Mesendoderm (in vitro differentiated cells): ENCODE measurements at regions not wholly inside any gene's neighbourhood (a gene's known extent, or its start where the extent isn't known, plus 50 kb on each side); places are given as distances from the start of the nearest gene placed in this dataset.

Source experiments
- DNase-seq: peaks from one replicate; pipeline ENCODE4 v3.0.0; 2013
- H2AK5ac ChIP-seq: 2 replicates; pipeline ENCODE4 v1.6.1; 2013; ENCODE audit warnings: low read length, inconsistent platforms
- H2BK120ac ChIP-seq: 2 replicates; pipeline ENCODE4 v1.6.1; 2013; ENCODE audit warnings: low read depth, mild to moderate bottlenecking, low read length, moderate library complexity, mixed read lengths
- H2BK15ac ChIP-seq: replicated peaks from 2 replicates; pipeline ENCODE4 v1.6.1; 2013; ENCODE audit warnings: low read depth, mild to moderate bottlenecking, moderate library complexity
- H2BK5ac ChIP-seq: 2 replicates; pipeline ENCODE4 v1.6.1; 2013; ENCODE audit warnings: low read length, inconsistent platforms
- H3K18ac ChIP-seq: 2 replicates; pipeline ENCODE4 v1.6.1; 2013; ENCODE audit warnings: mild to moderate bottlenecking, low read length, mixed read lengths
- H3K23ac ChIP-seq: one replicate; pipeline ENCODE4 v1.6.1; 2013; ENCODE audit warnings: low read length
- H3K27ac ChIP-seq: 2 replicates; pipeline ENCODE4 v1.5.1; 2013; ENCODE audit warnings: low read depth, mild to moderate bottlenecking, inconsistent platforms, low read length, moderate library complexity
- H3K27me3 ChIP-seq: 2 replicates; pipeline ENCODE4 v1.6.1; 2013; ENCODE audit warnings: low read length, control low read depth, mild to moderate bottlenecking, inconsistent platforms; ENCODE audit not compliant: insufficient read depth, poor library complexity
- H3K36me3 ChIP-seq: 2 replicates; pipeline ENCODE4 v1.6.1; 2013; ENCODE audit warnings: low read length, inconsistent platforms; ENCODE audit not compliant: control insufficient read depth, insufficient read depth
- H3K4ac ChIP-seq: one replicate; pipeline ENCODE4 v1.6.1; 2013; ENCODE audit warnings: low read depth, mild to moderate bottlenecking, low read length, moderate library complexity
- H3K4me1 ChIP-seq: 2 replicates; pipeline ENCODE4 v1.6.1; 2013; ENCODE audit warnings: low read depth, low read length, inconsistent platforms; ENCODE audit not compliant: control insufficient read depth
- H3K4me2 ChIP-seq: 2 replicates; pipeline ENCODE4 v1.6.1; 2013; ENCODE audit warnings: low read length
- H3K4me3 ChIP-seq: 2 replicates; pipeline ENCODE4 v1.5.1; 2013; ENCODE audit warnings: mild to moderate bottlenecking, low read length
- H3K56ac ChIP-seq: one replicate; pipeline ENCODE4 v1.6.1; 2013; ENCODE audit warnings: low read length
- H3K79me1 ChIP-seq: 2 replicates; pipeline ENCODE4 v1.6.1; 2013; ENCODE audit warnings: low read length, inconsistent platforms
- H3K79me2 ChIP-seq: 2 replicates; pipeline ENCODE4 v1.6.1; 2013; ENCODE audit warnings: mild to moderate bottlenecking, low read length; ENCODE audit not compliant: control insufficient read depth, insufficient read depth
- H3K9ac ChIP-seq: 2 replicates; pipeline ENCODE4 v1.6.1; 2013; ENCODE audit warnings: low read length, inconsistent platforms
- H4K5ac ChIP-seq: one replicate; pipeline ENCODE4 v1.6.1; 2013; ENCODE audit warnings: low read length
- H4K8ac ChIP-seq: one replicate; pipeline ENCODE4 v1.6.1; 2013; ENCODE audit warnings: low read depth, mild to moderate bottlenecking, control low read depth, low read length, moderate library complexity
- WGBS: extraction: QIAGEN DNeasy Blood & Tissue Kit; methylation state at CpG from one replicate; pipeline ENCODE4 v1.1.7; 2013; ENCODE audit warnings: low lambda C conversion rate, missing lambda C conversion rate; ENCODE audit not compliant: insufficient coverage; ENCODE audit errors: extremely low coverage; 5-methylcytosine and 5-hydroxymethylcytosine counted together

GRCh38 chr14:25358330-25358729 lies 308.4 kb upstream of the STXBP6 start:
- no peak overlapping the region for H3K23ac ChIP-seq
- no peak overlapping the region for H3K18ac ChIP-seq
- no peak overlapping the region for H2AK5ac ChIP-seq
- no peaks in the 10 kb centered on the region for H3K36me3 ChIP-seq
- no peaks in the 10 kb centered on the region for H3K79me1 ChIP-seq
- no peak overlapping the region for H3K56ac ChIP-seq
- H2BK120ac ChIP-seq: no peak overlapping the region
- DNase-seq: no peak
- no peak overlapping the region for H4K8ac ChIP-seq
- H2BK15ac ChIP-seq: no peak overlapping the region
- H3K79me2 ChIP-seq: no peaks in the 10 kb centered on the region
- no peaks in the 10 kb centered on the region for H3K27me3 ChIP-seq
- H3K4me2 ChIP-seq: no peak overlapping the region
- H4K5ac ChIP-seq: no peak overlapping the region
- no peak overlapping the region for H3K4me3 ChIP-seq
- no peaks in the 10 kb centered on the region for H3K4me1 ChIP-seq
- WGBS: no CpG with 5 or more reads among the region's 1 CpG
- no peak overlapping the region for H3K9ac ChIP-seq
- no peak overlapping the region for H3K27ac ChIP-seq
- no peak overlapping the region for H2BK5ac ChIP-seq
- H3K4ac ChIP-seq: no peak overlapping the region

DNA sequence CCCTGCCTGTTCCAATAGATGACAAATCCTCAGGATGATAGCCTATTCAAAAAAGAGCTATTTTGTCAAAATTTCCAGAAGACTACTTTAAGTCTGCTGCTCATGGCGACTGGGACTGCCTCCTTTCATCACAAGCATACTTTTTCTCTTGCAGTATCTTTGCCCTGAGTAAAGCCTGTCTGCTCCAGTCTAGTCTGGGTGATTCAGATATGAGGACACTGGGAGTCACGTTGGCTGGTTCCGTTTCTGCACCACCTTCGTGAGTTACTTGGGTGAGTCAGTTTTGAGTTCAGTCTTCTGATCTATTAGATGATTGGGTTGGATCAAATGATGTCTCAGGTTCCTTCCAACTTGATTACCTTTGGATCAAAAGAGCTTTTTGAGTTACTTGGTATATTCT lies 301.3 kb upstream of the STXBP6 start:
- Histone ChIP-seq H4K5ac (no peak overlapping the region), H3K23ac (no peak overlapping the region), H3K9ac (no peak overlapping the region), H3K4me3 (no peak overlapping the region), H2BK120ac (no peak overlapping the region), H4K8ac (no peak overlapping the region), H3K4ac (no peak overlapping the region), H3K36me3 (no peaks in the 10 kb centered on the region), H3K18ac (no peak overlapping the region), H3K4me1 (no peaks in the 10 kb centered on the region), H3K27ac (no peak overlapping the region), H2BK15ac (no peak overlapping the region), H3K27me3 (no peaks in the 10 kb centered on the region), H2AK5ac (no peak overlapping the region), H3K56ac (no peak overlapping the region), H2BK5ac (no peak overlapping the region), H3K79me1 (no peaks in the 10 kb centered on the region), H3K4me2 (no peak overlapping the region), H3K79me2 (no peaks in the 10 kb centered on the region)
- no peak for DNase-seq
- no CpG with 5 or more reads among the region's 4 CpGs for WGBS

DNA sequence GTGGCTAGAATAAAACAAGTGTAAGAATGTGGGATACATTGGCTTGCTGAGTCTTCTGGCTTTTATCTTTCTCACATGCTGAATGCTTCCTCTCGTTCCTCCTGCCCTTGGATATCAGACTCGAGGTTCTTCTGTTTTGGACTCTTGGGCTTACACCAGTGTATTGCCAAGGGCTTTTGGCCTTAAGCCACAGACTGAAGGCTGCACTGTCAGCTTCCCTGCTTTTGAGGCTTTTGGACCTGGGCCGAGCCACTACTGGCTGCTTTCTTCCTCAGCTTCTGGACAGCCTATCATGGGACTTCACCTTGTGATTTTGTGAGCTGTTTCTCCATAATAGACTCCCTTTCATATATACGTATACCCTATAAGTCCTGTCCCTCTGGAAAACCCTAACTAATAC lies 300.9 kb upstream of the STXBP6 start:
- no peak overlapping the region for H2AK5ac ChIP-seq

DNA sequence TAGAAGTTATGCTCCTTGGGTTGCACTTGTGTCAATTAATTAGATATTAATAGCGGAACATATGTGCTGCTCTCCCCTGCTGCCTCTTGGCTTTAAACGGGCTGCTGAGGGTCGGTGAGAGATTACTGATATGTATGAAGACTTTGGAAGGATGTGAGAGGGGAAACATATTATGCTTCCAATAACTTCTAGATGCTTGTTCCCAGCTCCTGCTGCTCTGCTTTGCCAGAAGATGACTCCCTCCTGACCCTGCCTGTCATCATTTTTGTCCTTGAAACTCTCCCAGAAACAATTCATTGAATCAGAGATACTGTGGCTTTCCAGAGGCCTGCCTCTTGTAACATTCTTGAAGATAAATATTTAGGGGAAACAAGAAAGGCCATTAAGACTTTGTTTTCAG lies 300.1 kb upstream of the STXBP6 start:
- H2AK5ac ChIP-seq: no peak overlapping the region
- no peaks in the 10 kb centered on the region for H3K4me1 ChIP-seq
- H3K23ac ChIP-seq: no peak overlapping the region
- H2BK5ac ChIP-seq: no peak overlapping the region
- DNase-seq: no peak
- WGBS: no CpG with 5 or more reads among the region's 3 CpGs
- no peak overlapping the region for H3K9ac ChIP-seq
- no peak overlapping the region for H3K27ac ChIP-seq
- H3K4me2 ChIP-seq: no peak overlapping the region
- no peak overlapping the region for H2BK15ac ChIP-seq
- no peak overlapping the region for H4K8ac ChIP-seq
- H3K79me1 ChIP-seq: no peaks in the 10 kb centered on the region
- no peaks in the 10 kb centered on the region for H3K36me3 ChIP-seq
- H2BK120ac ChIP-seq: no peak overlapping the region
- no peak overlapping the region for H4K5ac ChIP-seq
- H3K27me3 ChIP-seq: no peaks in the 10 kb centered on the region
- no peaks in the 10 kb centered on the region for H3K79me2 ChIP-seq
- no peak overlapping the region for H3K56ac ChIP-seq
- no peak overlapping the region for H3K4ac ChIP-seq
- no peak overlapping the region for H3K18ac ChIP-seq
- H3K4me3 ChIP-seq: no peak overlapping the region

More for the DNA sequence above, 300.9 kb upstream of the STXBP6 start:
- Histone ChIP-seq H3K4me3 (no peak overlapping the region), H4K8ac (no peak overlapping the region), H4K5ac (no peak overlapping the region), H2BK5ac (no peak overlapping the region), H3K4ac (no peak overlapping the region), H3K36me3 (no peaks in the 10 kb centered on the region), H3K27me3 (no peaks in the 10 kb centered on the region), H2BK120ac (no peak overlapping the region), H3K18ac (no peak overlapping the region), H3K4me2 (no peak overlapping the region), H3K79me2 (no peaks in the 10 kb centered on the region), H2BK15ac (no peak overlapping the region), H3K23ac (no peak overlapping the region), H3K27ac (no peak overlapping the region), H3K79me1 (no peaks in the 10 kb centered on the region), H3K9ac (no peak overlapping the region), H3K4me1 (no peaks in the 10 kb centered on the region), H3K56ac (no peak overlapping the region)
- no CpG with 5 or more reads among the region's 4 CpGs for WGBS
- no peak for DNase-seq

- DNase-seq: no peak
- H2BK5ac ChIP-seq: no peak overlapping the region
- no peaks in the 10 kb centered on the region for H3K79me1 ChIP-seq
- H3K36me3 ChIP-seq: no peaks in the 10 kb centered on the region
- H3K4me1 ChIP-seq: no peaks in the 10 kb centered on the region
- no peak overlapping the region for H3K4ac ChIP-seq
- H3K79me2 ChIP-seq: no peaks in the 10 kb centered on the region
- H3K27ac ChIP-seq: no peak overlapping the region
- H3K4me3 ChIP-seq: no peak overlapping the region
- no peak overlapping the region for H4K5ac ChIP-seq
- no peak overlapping the region for H4K8ac ChIP-seq
- WGBS: no CpG with 5 or more reads among the region's 1 CpG
- H3K56ac ChIP-seq: no peak overlapping the region
- no peak overlapping the region for H3K9ac ChIP-seq
- no peak overlapping the region for H3K4me2 ChIP-seq
- H3K23ac ChIP-seq: no peak overlapping the region
- no peak overlapping the region for H2AK5ac ChIP-seq
- no peak overlapping the region for H3K18ac ChIP-seq
- no peak overlapping the region for H2BK15ac ChIP-seq
- H3K27me3 ChIP-seq: no peaks in the 10 kb centered on the region
- no peak overlapping the region for H2BK120ac ChIP-seq
Measured at GRCh38 chr14:25349269-25349668, 299.3 kb upstream of the STXBP6 start.

DNA sequence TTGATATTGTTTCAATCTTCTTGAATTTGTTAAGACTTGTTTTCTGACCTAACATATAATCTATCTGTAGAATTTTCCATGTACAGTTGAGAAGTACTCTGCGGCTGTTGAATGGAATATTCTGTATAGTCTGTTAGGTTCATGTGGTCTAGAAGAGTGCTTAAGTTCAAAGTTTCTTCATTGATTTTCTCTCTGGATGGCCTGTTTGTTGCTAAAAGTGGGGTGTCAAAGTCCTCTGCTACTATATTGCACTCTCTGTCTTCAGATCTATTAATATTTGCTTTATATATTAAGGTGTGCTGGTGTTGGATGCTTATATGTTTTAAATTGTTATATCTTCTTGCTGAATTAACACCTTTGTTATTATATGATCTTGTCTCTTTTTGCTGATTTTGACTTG lies 290.9 kb upstream of the STXBP6 start:
- no CpG with 5 or more reads among the region's 1 CpG for WGBS
- no peak overlapping the region for H4K8ac ChIP-seq
- H3K56ac ChIP-seq: no peak overlapping the region
- H3K36me3 ChIP-seq: no peaks in the 10 kb centered on the region
- no peaks in the 10 kb centered on the region for H3K79me1 ChIP-seq
- H3K27ac ChIP-seq: no peak overlapping the region
- no peaks in the 10 kb centered on the region for H3K27me3 ChIP-seq
- H3K9ac ChIP-seq: no peak overlapping the region
- no peak overlapping the region for H2BK120ac ChIP-seq
- no peak overlapping the region for H4K5ac ChIP-seq
- no peak overlapping the region for H2AK5ac ChIP-seq
- no peak overlapping the region for H2BK5ac ChIP-seq
- no peak overlapping the region for H3K4ac ChIP-seq
- H3K18ac ChIP-seq: no peak overlapping the region
- H2BK15ac ChIP-seq: no peak overlapping the region
- H3K23ac ChIP-seq: no peak overlapping the region
- DNase-seq: no peak
- no peak overlapping the region for H3K4me3 ChIP-seq
- H3K79me2 ChIP-seq: no peaks in the 10 kb centered on the region
- H3K4me2 ChIP-seq: no peak overlapping the region
- H3K4me1 ChIP-seq: no peaks in the 10 kb centered on the region
